Astrocyte (in vitro differentiated cells and primary cell): ENCODE measurements at regions not wholly inside any gene's neighbourhood (a gene's known extent, or its start where the extent isn't known, plus 50 kb on each side); places are given as distances from the start of the nearest gene placed in this dataset.
"Not testable (repeated sequence)": the region's sequence is repeated elsewhere in the genome, so short reads cannot be mapped to it uniquely, and the experiment has no call there.

Source experiments
- CTCF ChIP-seq: IDR thresholded peaks from 2 replicates; pipeline ENCODE4 v1.5.1; 2011; ENCODE audit warnings: low read depth, mild to moderate bottlenecking, inconsistent platforms, low read length, moderate library complexity; ENCODE audit not compliant: insufficient read depth
- EZH2 ChIP-seq: IDR thresholded peaks from 2 replicates; pipeline ENCODE4 v1.6.1; 2012; ENCODE audit warnings: mild to moderate bottlenecking, low read length, inconsistent platforms; ENCODE audit not compliant: insufficient read depth

- TF ChIP-seq CTCF, EZH2: not testable (repeated sequence)
Measured at GRCh38 chr17:21603292-21603691, 89.0 kb upstream of the KCNJ18 start.
